K562 (cell line): ENCODE measurements at regions not wholly inside any gene's neighbourhood (a gene's known extent, or its start where the extent isn't known, plus 50 kb on each side); places are given as distances from the start of the nearest gene placed in this dataset.
"Not testable (repeated sequence)": the region's sequence is repeated elsewhere in the genome, so short reads cannot be mapped to it uniquely, and the experiment has no call there.

Experiments
- ATAC-seq: fragments of 200-7000 bp; cut with Tn5 transposase; 3 replicates; pipeline ENCODE4 v1.9.1; 2020; ENCODE audit warnings: moderate library complexity
- BruUV-seq: library from RNA; stranded (reverse); fragments of 400-500 nt; replicated peaks from 2 replicates; lab custom pipeline; 2021; lab: Mats Ljungman, UMichigan
- CTCF ChIA-PET: fragments of 300-600 bp; formaldehyde crosslinking; extraction: SDS; loops from one replicate; lab custom pipeline; 2021; ENCODE audit warnings: low intra/inter-chr PET ratio; lab: Yijun Ruan, JAX
- POLR2A ChIA-PET: fragments of 300-600, 350-650 bp; sonication (Branson Sonifier 250); formaldehyde crosslinking; extraction: SDS; loops from one replicate; lab custom pipeline; 2021; ENCODE audit warnings: antibody characterized with exemption, inconsistent platforms; lab: Yijun Ruan, JAX
- DNase-seq, 4 experiments: peaks; one replicate each; pipeline versions ENCODE4 v3.0.0 to v3.0.0-alpha.2; 2011 to 2018; ENCODE audit warnings: low spot score in 3 of 4, mixed read lengths in 3 of 4; ENCODE audit errors: extremely low read depth in 1 of 4
- FAIRE-seq: peaks from 2 replicates; lab custom pipeline; 2011; peaks lifted over from hg19 to GRCh38; lab: Jason Lieb, UNC
- H2AFZ ChIP-seq: 2 replicates; pipeline ENCODE4 v1.6.0; 2011; ENCODE audit warnings: low read depth, low read length, control low read depth, inconsistent platforms
- H3K27ac ChIP-seq: fragments of 200-600 bp; 3 replicates; pipeline ENCODE4 v1.8.0; 2011; ENCODE audit warnings: low read depth, mild to moderate bottlenecking, control low read depth, inconsistent platforms, low read length, moderate library complexity, mixed read lengths; ENCODE audit errors: extremely low read depth
- H3K27me3 ChIP-seq, 2 experiments: fragments of 300-600 bp in 1 of 2; 2 replicates in 1 of 2; 3 replicates in 1 of 2; pipeline versions ENCODE4 v1.6.0 to v1.8.0; 2011; ENCODE audit warnings: inconsistent platforms in 2 of 2, low read length in 2 of 2, mild to moderate bottlenecking in 1 of 2, mixed read lengths in 1 of 2, moderate library complexity in 1 of 2; ENCODE audit not compliant: control insufficient read depth in 2 of 2, insufficient read depth in 2 of 2
- H3K36me3 ChIP-seq: fragments of 300-600 bp; 3 replicates; pipeline ENCODE4 v1.8.0; 2011; ENCODE audit warnings: mild to moderate bottlenecking, low read length, inconsistent platforms; ENCODE audit not compliant: control insufficient read depth, insufficient read depth
- H3K4me1 ChIP-seq, 2 experiments: fragments of 200-600 bp in 1 of 2; replicated peaks in 1 of 2; 2 replicates in 1 of 2; 3 replicates in 1 of 2; pipeline versions ENCODE4 v1.5.1 to v1.8.0; 2011; ENCODE audit warnings: inconsistent platforms in 2 of 2, low read length in 2 of 2, mild to moderate bottlenecking in 1 of 2, mixed read lengths in 1 of 2, moderate library complexity in 1 of 2; ENCODE audit not compliant: control insufficient read depth in 2 of 2, insufficient read depth in 2 of 2
- H3K4me2 ChIP-seq: 2 replicates; pipeline ENCODE4 v1.6.1; 2011; ENCODE audit warnings: low read length, control low read depth, inconsistent platforms, mixed read lengths; ENCODE audit not compliant: insufficient read depth
- H3K4me3 ChIP-seq: fragments of 200-600 bp; sonication (generic), shearing (Covaris generic); 2 replicates; pipeline ENCODE4 v1.5.1; 2016; ENCODE audit warnings: control low read depth, inconsistent platforms
- H3K79me2 ChIP-seq: fragments of 200-600 bp; 3 replicates; pipeline ENCODE4 v1.8.0; 2011; ENCODE audit warnings: low read length, inconsistent platforms; ENCODE audit not compliant: control insufficient read depth, insufficient read depth
- H3K9ac ChIP-seq, 2 experiments: 2 replicates each; pipeline versions ENCODE4 v1.6.0 to v1.6.1; 2011; ENCODE audit warnings: low read depth in 2 of 2, low read length in 2 of 2, control low read depth in 1 of 2, inconsistent platforms in 1 of 2, mild to moderate bottlenecking in 1 of 2, mixed read lengths in 1 of 2; ENCODE audit not compliant: insufficient read depth in 1 of 2
- H3K9me1 ChIP-seq: one replicate; pipeline ENCODE4 v1.6.0; 2011; ENCODE audit warnings: inconsistent platforms, mild to moderate bottlenecking, low read length, moderate library complexity; ENCODE audit not compliant: control insufficient read depth, insufficient read depth
- H3K9me3 ChIP-seq: replicated peaks from 2 replicates; pipeline ENCODE4 v1.5.1; 2011; ENCODE audit warnings: low read depth, low read length, inconsistent platforms; ENCODE audit not compliant: control insufficient read depth, insufficient read depth
- H4K20me1 ChIP-seq: replicated peaks from 2 replicates; pipeline ENCODE4 v1.6.1; 2011; ENCODE audit warnings: low read length, inconsistent platforms, mixed read lengths; ENCODE audit not compliant: control insufficient read depth, insufficient read depth
- CBX1 ChIP-seq: sonication (generic); IDR thresholded peaks from 2 replicates; pipeline ENCODE4 v1.6.1; 2016; ENCODE audit warnings: antibody characterized with exemption, low read depth, mild to moderate bottlenecking
- CBX8 ChIP-seq: fragments of 200-600 bp; sonication (generic); IDR thresholded peaks from 2 replicates; pipeline ENCODE4 v1.6.1; 2012; ENCODE audit warnings: borderline replicate concordance, mixed run types, low read depth, mild to moderate bottlenecking, moderate library complexity, mixed read lengths, low read length, control low read depth, inconsistent platforms; ENCODE audit not compliant: poor library complexity, severe bottlenecking; ENCODE audit errors: extremely low read depth
- FOXA3 ChIP-seq, 2 experiments: fragments of 450-650 bp in 1 of 2; sonication (generic) in 1 of 2; formaldehyde crosslinking; IDR thresholded peaks in 1 of 2; conservative IDR thresholded peaks in 1 of 2; 2 replicates each; pipeline versions ENCODE4 v1.4.0 to v1.8.0; 2020 to 2022; ENCODE audit warnings: mild to moderate bottlenecking in 2 of 2, missing genetic modification reagents in 1 of 2
- MEF2A ChIP-seq: IDR thresholded peaks from 2 replicates; pipeline ENCODE4 v1.6.1; 2011; ENCODE audit warnings: low read depth, mild to moderate bottlenecking, low read length, moderate library complexity; ENCODE audit not compliant: control insufficient read depth
- NCOA6 ChIP-seq: fragments of 450-650 bp; IDR thresholded peaks from 2 replicates; pipeline ENCODE4 v1.6.1; 2017; ENCODE audit warnings: mild to moderate bottlenecking
- NUFIP1 ChIP-seq: fragments of 450-650 bp; IDR thresholded peaks from 2 replicates; pipeline ENCODE4 v1.6.1; 2018; ENCODE audit not compliant: partially characterized antibody
- RBM22 ChIP-seq: fragments of 200-400 bp; formaldehyde crosslinking; IDR thresholded peaks from 2 replicates; pipeline ENCODE4 v1.6.1; 2018; ENCODE audit warnings: low read length, low read depth; ENCODE audit not compliant: poor library complexity, severe bottlenecking
- RCOR1 ChIP-seq, 2 experiments: IDR thresholded peaks; 2 replicates each; pipeline ENCODE4 v1.6.1; 2012; ENCODE audit warnings: low read depth in 2 of 2, low read length in 2 of 2, borderline replicate concordance in 1 of 2, improper control_type of control experiment in 1 of 2
- TAL1 ChIP-seq: fragments of 450-650 bp; IDR thresholded peaks from 2 replicates; pipeline ENCODE4 v1.6.1; 2016; ENCODE audit warnings: mild to moderate bottlenecking
- TEAD2 ChIP-seq: fragments of 450-650 bp; IDR thresholded peaks from 2 replicates; pipeline ENCODE4 v1.6.1; 2016; ENCODE audit warnings: missing genetic modification characterization, control low read depth, missing compliant biosample characterization
- THRAP3 ChIP-seq: fragments of 450-650 bp; IDR thresholded peaks from 2 replicates; pipeline ENCODE4 v1.6.1; 2016; ENCODE audit warnings: mild to moderate bottlenecking, inconsistent platforms, borderline replicate concordance
- ZBTB34 ChIP-seq: fragments of 250-450 bp; sonication (Bioruptor Pico); IDR thresholded peaks from 2 replicates; pipeline ENCODE4 v1.8.0; 2021; ENCODE audit warnings: mild to moderate bottlenecking, moderate library complexity
- ZC3H4 ChIP-seq: sonication (generic); formaldehyde crosslinking; IDR thresholded peaks from 2 replicates; pipeline ENCODE4 v1.9.0; 2021; ENCODE audit warnings: missing genetic modification reagents, borderline replicate concordance
- ZNF282 ChIP-seq: sonication (generic); formaldehyde crosslinking; IDR thresholded peaks from 2 replicates; pipeline ENCODE4 v1.8.1; 2023; ENCODE audit warnings: missing genetic modification reagents
- ZNF644 ChIP-seq: fragments of 200-800 bp; sonication (Bioruptor generic); IDR thresholded peaks from 2 replicates; pipeline ENCODE4 v1.6.1; 2016; ENCODE audit warnings: low read depth, missing genetic modification characterization, missing compliant biosample characterization
- WGBS: fragments of 100-300 bp; shearing (Covaris generic); methylation state at CpG from one replicate; pipeline ENCODE4 v1.1.6; 2016; ENCODE audit warnings: low coverage, mixed read lengths; ENCODE audit not compliant: insufficient coverage; ENCODE audit errors: missing lambda C conversion rate; 5-methylcytosine and 5-hydroxymethylcytosine counted together
- in situ Hi-C: fragments of 300-500 bp; cut with MboI; formaldehyde crosslinking; loops from 4 replicates; pipeline ENCODE4 v1.15.0; 2018; ENCODE audit warnings: inconsistent platforms, mixed read lengths
- intact Hi-C: fragments of 100-400 bp; cut with micrococcal nuclease; formaldehyde crosslinking; loops from 2 replicates; pipeline ENCODE4 v1.14.2; 2022

- FAIRE-seq (no peak), ATAC-seq (no peak), DNase-seq (no peak)
- no peak overlapping the region for H3K4me3 ChIP-seq
- 0% methylated on average over 5 of the region's 7 CpGs for WGBS
- in situ Hi-C loops (no loop called here), intact Hi-C loops (no loop called here)
- ChIA-PET CTCF (no interaction called here), POLR2A (no interaction called here)
- no peaks in the 10 kb centered on the region for H3K36me3 ChIP-seq
- no peaks in the 10 kb centered on the region for H3K4me1 ChIP-seq
- no peak overlapping the region for H2AFZ ChIP-seq
- H3K9me3 ChIP-seq, result no peaks in the 10 kb centered on the region
- no peaks in the 10 kb centered on the region for H4K20me1 ChIP-seq
- no peaks in the 10 kb centered on the region for H3K9me1 ChIP-seq
- H3K4me2 ChIP-seq, result no peak overlapping the region
- H3K9ac ChIP-seq, result no peak overlapping the region
- H3K79me2 ChIP-seq, result no peaks in the 10 kb centered on the region
- no TSS peak for BruUV-seq
- no peak overlapping the region for H3K27ac ChIP-seq
- no peaks in the 10 kb centered on the region for H3K27me3 ChIP-seq
- no peak for TF ChIP-seq NUFIP1
- TF ChIP-seq TEAD2 (tag), result no peak
- no peak for TF ChIP-seq FOXA3 (CRISPR knock-in tag; conservative IDR thresholded peaks at IDR 0.05 in 1 of 2, IDR thresholded peaks at IDR 0.05 in 1 of 2)
- TF ChIP-seq ZNF282 (CRISPR knock-in tag), result no peak
- no peak for TF ChIP-seq TAL1
- no peak for TF ChIP-seq CBX1
- TF ChIP-seq CBX8, result no peak
- no peak for TF ChIP-seq ZNF644
- TF ChIP-seq ZBTB34 (CRISPR knock-in tag), result no peak
- no peak for TF ChIP-seq THRAP3
- TF ChIP-seq MEF2A, result no peak
- TF ChIP-seq RBM22, result no peak
- TF ChIP-seq ZC3H4 (CRISPR knock-in tag), result no peak
- TF ChIP-seq RCOR1 (IDR thresholded peaks at IDR 0.05; ENCODE audit: borderline replicate concordance in 1 of 2, low read depth in 2 of 2, low read length in 2 of 2), result no peak
- TF ChIP-seq NCOA6, result no peak
Measured at GRCh38 chr14:54261283-54261682, 135.5 kb upstream of the CDKN3 start.

GRCh38 chr14:54266616-54267015, 130.2 kb upstream of the CDKN3 start:
- BruUV-seq, H4K20me1 ChIP-seq, CTCF ChIA-PET, H3K79me2 ChIP-seq, DNase-seq, H3K4me3 ChIP-seq, in situ Hi-C loops, H3K36me3 ChIP-seq, H2AFZ ChIP-seq, POLR2A ChIA-PET, H3K4me1 ChIP-seq, ATAC-seq, intact Hi-C loops, H3K9me1 ChIP-seq, H3K9me3 ChIP-seq, H3K4me2 ChIP-seq, FAIRE-seq, H3K27ac ChIP-seq, H3K9ac ChIP-seq, H3K27me3 ChIP-seq: not testable (repeated sequence)
- WGBS, result 0% methylated on average over 3 of the region's 3 CpGs
